ENCODE measurements at regions not wholly inside any gene's neighbourhood (a gene's known extent, or its start where the extent isn't known, plus 50 kb on each side); places are given as distances from the start of the nearest gene placed in this dataset.

DNA sequence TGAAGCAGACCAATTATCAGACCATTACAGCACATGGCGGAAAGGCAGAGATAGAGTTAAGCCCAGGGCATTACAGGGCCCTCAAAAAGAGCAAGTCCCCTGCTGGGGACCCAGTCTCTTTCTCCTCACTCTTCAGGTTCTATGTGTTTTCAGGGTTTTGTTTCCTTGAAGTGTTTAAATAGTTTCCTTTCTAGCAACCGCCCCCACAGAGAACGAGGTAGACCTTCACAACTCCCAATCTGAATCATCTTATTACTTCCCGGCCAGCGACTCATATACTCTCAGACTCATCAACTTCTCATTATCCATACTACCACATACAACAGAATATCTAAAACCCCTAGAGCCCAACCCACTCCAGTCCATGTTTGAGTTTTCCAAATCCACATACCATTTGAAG lies 526.6 kb upstream of the ARID1B start:
- Histone ChIP-seq H3K36me3 (ENCODE audit: control insufficient read depth, insufficient read depth, low read length) (no peaks in the 10 kb centered on the region), H3K4me3 (ENCODE audit: low read depth, low read length) (no peak overlapping the region), H3K27me3 (ENCODE audit: control insufficient read depth, insufficient read depth, low read length) (no peaks in the 10 kb centered on the region)
- ChIA-PET POLR2A (no interaction called here), CTCF (no interaction called here)
- no peak for DNase-seq (ENCODE audit: low read depth)
- TF ChIP-seq, protein P1, sequence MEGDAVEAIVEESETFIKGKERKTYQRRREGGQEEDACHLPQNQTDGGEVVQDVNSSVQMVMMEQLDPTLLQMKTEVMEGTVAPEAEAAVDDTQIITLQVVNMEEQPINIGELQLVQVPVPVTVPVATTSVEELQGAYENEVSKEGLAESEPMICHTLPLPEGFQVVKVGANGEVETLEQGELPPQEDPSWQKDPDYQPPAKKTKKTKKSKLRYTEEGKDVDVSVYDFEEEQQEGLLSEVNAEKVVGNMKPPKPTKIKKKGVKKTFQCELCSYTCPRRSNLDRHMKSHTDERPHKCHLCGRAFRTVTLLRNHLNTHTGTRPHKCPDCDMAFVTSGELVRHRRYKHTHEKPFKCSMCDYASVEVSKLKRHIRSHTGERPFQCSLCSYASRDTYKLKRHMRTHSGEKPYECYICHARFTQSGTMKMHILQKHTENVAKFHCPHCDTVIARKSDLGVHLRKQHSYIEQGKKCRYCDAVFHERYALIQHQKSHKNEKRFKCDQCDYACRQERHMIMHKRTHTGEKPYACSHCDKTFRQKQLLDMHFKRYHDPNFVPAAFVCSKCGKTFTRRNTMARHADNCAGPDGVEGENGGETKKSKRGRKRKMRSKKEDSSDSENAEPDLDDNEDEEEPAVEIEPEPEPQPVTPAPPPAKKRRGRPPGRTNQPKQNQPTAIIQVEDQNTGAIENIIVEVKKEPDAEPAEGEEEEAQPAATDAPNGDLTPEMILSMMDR (IDR thresholded peaks at IDR 0.05; ENCODE audit: insufficient read depth, low read depth, low read length) = no peak

DNA sequence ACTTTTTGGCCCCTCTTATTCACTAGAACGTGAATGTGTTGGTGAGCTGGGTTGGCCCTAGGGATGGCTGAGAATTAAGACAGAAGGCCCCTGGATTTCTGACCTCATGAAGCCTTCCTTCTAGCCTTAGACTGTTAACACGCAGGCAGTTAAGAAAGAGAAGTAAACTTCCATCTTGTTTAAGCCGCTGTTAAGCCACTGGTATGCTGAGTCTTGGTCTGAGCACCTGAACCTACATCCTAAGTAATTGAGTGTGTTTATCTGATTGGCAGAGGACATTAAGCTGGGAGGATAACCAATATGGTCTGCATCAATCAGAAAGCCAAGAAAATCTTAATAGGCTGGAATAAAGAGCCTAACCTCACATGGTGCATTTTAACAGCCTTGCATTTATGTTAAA lies 535.0 kb upstream of the ARID1B start:
- ChIA-PET POLR2A (no interaction called here), CTCF (no interaction called here)
- Histone ChIP-seq H3K27me3 (ENCODE audit: control insufficient read depth, insufficient read depth, low read length) (no peaks in the 10 kb centered on the region), H3K4me3 (ENCODE audit: low read depth, low read length) (no peak overlapping the region), H3K36me3 (ENCODE audit: control insufficient read depth, insufficient read depth, low read length) (no peaks in the 10 kb centered on the region)
- DNase-seq (ENCODE audit: low read depth) = no peak
- TF ChIP-seq, protein P1 (IDR thresholded peaks at IDR 0.05; ENCODE audit: insufficient read depth, low read depth, low read length) = no peak

DNA sequence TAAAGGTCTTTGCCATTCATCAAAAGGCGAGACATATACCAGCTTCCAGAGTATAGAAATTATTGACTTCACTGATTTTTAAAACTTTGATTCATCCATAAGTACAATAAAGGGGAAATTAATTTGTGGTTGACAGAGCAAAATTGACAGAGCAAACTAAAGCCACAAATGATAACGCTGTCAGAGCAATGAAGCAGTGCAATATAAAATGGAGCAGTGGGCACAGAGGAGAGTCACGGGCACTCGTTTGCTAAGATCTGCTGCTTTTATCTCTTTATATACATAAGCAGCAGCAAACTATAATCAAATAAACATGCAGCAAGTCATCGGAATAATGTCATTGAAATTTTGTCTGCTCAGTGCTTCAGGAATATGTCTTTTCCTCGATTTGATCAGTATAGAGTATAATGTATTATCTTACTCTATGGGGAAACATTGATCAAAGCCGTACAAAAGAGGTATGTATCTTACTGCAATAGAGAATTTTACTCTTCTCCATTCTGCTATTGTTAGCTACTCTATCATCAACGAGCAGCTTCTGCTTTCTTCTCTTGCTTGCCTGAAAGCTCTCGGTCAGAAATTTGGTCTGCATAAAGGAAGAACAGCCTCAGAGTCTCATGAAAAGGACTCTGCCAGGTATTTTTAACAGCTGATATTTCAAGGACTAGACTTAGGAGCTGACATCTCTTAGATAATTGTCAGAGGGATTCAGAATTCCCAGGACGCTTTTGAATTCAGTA lies 546.0 kb upstream of the ARID1B start:
- CTCF ChIA-PET = no interaction called here
- no peak overlapping the region for H3K4me3 ChIP-seq (ENCODE audit: low read depth, low read length)
- no peak for DNase-seq (ENCODE audit: low read depth)
- POLR2A ChIA-PET = no interaction called here
- no peaks in the 10 kb centered on the region for H3K36me3 ChIP-seq (ENCODE audit: control insufficient read depth, insufficient read depth, low read length)
- no peaks in the 10 kb centered on the region for H3K27me3 ChIP-seq (ENCODE audit: control insufficient read depth, insufficient read depth, low read length)
- TF ChIP-seq, protein P1 (IDR thresholded peaks at IDR 0.05; ENCODE audit: insufficient read depth, low read depth, low read length) = no peak

DNA sequence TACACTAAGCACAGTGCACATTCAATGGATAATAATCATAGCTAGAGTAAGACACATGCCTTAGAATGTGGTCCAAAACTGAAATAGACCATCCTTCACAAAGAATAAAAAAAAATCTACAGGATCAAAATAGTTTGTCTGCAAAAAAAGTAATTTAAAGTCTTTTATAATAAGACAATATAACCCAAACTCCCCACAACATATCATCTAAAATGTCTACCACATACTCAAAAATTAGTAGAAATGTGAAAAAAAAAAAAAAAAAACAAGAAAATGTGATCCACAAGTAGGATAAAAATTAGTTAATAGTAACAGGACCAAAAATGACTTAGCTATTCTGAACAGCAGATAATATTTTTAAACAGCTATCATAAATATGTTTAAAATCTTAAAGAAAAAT lies 557.2 kb upstream of the ARID1B start:
- TF ChIP-seq, protein P1 (IDR thresholded peaks at IDR 0.05; ENCODE audit: insufficient read depth, low read depth, low read length) = no peak
- H3K36me3 ChIP-seq (ENCODE audit: control insufficient read depth, insufficient read depth, low read length) = no peaks in the 10 kb centered on the region
- no peaks in the 10 kb centered on the region for H3K27me3 ChIP-seq (ENCODE audit: control insufficient read depth, insufficient read depth, low read length)
- H3K4me3 ChIP-seq (ENCODE audit: low read depth, low read length) = no peak overlapping the region
- CTCF ChIA-PET = no interaction called here
- no peak for DNase-seq (ENCODE audit: low read depth)
- POLR2A ChIA-PET = no interaction called here

DNA sequence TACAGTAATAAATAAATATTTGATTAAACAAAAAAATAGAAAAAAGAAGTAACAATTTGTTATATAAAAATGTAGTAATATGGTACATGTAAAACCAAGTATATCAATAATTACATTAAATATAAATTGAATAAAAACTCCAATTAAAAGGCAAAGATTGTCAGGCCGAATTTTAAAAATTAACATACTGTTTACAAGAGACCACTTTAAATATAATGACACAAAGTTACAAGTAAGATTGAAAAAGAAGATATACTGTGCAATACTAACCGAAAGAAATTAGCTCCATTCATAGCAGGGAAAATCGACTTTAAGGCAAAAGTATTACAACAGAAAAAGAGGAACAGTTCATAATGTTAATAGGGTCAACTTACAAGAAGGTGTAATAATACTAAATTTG lies 571.5 kb upstream of the ARID1B start:
- ChIA-PET POLR2A (no interaction called here), CTCF (no interaction called here)
- no peak for DNase-seq (ENCODE audit: low read depth)
- Histone ChIP-seq H3K4me3 (ENCODE audit: low read depth, low read length) (no peak overlapping the region), H3K36me3 (ENCODE audit: control insufficient read depth, insufficient read depth, low read length) (no peaks in the 10 kb centered on the region), H3K27me3 (ENCODE audit: control insufficient read depth, insufficient read depth, low read length) (no peaks in the 10 kb centered on the region)
- TF ChIP-seq, protein P1 (IDR thresholded peaks at IDR 0.05; ENCODE audit: insufficient read depth, low read depth, low read length) = no peak
